ENCODE measurements at regions not wholly inside any gene's neighbourhood (a gene's known extent, or its start where the extent isn't known, plus 50 kb on each side); places are given as distances from the start of the nearest gene placed in this dataset.

DNA sequence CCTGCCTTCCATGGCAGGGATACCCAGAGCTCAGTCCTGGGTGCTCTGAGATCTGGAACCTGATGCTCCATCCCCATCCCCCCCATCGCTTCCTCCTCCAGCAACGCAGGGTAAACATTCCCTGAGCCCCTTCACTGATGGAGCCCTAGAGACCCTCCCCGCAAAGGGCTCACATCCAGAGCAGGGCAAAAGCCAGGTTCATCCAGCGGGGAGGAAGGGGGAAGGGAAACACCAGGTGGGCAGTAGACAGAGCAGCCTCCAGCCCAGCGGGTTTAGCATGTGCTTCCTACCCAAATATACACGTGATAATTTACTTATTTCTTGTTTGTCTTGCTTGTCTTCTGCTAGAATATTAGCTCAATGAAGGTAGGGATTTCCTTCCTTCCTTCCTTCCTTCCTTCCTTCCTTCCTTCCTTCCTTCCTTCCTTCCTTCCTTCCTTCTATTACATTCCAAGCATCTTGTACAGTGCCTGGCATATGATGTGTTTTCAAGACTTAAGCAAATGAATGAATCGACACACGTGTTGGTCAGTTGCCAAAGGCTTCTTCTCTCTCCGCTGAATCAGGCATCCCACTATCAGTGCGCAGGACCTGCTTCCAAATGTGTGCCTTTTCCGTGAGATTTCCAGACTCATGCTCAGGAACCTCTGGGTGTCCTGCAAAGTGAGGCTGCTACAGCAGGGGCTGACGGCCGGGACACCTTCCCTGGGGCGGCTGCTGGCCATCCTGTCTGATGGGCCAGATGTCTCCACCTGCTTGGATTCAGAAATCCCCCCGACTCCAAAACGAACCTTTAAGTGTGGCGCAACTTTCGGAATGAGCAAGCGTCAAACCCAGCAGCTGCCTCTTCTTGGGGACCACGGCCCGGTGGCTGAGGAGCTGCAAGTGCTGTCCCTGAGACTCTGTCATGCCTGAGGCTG lies 955.1 kb downstream of the BRD1 start:
- no peaks in the 10 kb centered on the region for H3K36me3 ChIP-seq
- no peaks in the 10 kb centered on the region for H3K4me1 ChIP-seq (ENCODE audit: control insufficient read depth in 1 of 2, low read depth in 2 of 2)
- no peaks in the 10 kb centered on the region for H3K27me3 ChIP-seq (replicated peaks; ENCODE audit: insufficient read depth)
- DNase-seq (ENCODE audit: low spot score), result no peak
- H3K9me3 ChIP-seq, result no peaks in the 10 kb centered on the region
- TF ChIP-seq, protein P1, sequence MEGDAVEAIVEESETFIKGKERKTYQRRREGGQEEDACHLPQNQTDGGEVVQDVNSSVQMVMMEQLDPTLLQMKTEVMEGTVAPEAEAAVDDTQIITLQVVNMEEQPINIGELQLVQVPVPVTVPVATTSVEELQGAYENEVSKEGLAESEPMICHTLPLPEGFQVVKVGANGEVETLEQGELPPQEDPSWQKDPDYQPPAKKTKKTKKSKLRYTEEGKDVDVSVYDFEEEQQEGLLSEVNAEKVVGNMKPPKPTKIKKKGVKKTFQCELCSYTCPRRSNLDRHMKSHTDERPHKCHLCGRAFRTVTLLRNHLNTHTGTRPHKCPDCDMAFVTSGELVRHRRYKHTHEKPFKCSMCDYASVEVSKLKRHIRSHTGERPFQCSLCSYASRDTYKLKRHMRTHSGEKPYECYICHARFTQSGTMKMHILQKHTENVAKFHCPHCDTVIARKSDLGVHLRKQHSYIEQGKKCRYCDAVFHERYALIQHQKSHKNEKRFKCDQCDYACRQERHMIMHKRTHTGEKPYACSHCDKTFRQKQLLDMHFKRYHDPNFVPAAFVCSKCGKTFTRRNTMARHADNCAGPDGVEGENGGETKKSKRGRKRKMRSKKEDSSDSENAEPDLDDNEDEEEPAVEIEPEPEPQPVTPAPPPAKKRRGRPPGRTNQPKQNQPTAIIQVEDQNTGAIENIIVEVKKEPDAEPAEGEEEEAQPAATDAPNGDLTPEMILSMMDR (IDR thresholded peaks at IDR 0.05), result no peak
- no peak for ATAC-seq (ENCODE audit: insufficient number of reproducible peaks, low FRiP score, low read depth)
- H3K27ac ChIP-seq, result no peak overlapping the region
- H3K4me3 ChIP-seq, result no peak overlapping the region

DNA sequence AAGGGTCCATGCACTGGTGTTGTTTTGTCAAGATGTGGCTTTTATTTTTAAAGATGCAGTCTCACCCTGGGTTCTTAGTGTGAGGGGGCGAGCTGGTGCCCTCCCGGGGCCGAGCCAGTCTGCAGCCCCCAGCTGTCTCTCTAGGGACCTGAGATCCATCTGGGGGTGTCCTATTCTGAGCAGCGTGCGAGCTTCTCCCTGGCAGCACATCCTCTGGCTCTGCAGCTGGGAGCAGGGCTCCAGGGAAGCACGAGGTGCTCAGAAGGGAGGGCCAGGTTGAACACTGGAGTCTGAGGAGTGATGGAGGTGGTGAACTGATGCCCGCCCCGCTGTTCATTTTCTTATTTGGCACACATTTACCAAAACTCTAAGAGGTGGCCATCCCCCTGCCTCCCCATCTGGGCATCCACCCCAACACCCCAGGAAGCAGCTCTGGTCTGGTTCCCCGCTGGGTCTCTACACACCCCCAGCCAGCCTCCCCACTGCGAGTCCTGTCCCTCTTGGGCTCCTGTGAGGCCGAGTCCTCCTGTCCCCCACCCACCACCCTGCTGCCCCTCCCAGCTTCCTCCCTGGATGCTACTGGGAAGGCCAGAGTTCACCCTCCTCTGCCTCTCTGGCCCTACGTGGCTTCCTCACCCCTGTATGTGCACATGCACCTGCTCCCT lies 956.4 kb downstream of the BRD1 start:
- no peaks in the 10 kb centered on the region for H3K4me1 ChIP-seq (ENCODE audit: control insufficient read depth in 1 of 2, low read depth in 2 of 2)
- TF ChIP-seq, protein P1 (IDR thresholded peaks at IDR 0.05), result no peak
- H3K36me3 ChIP-seq, result no peaks in the 10 kb centered on the region
- no peaks in the 10 kb centered on the region for H3K9me3 ChIP-seq
- no peak for DNase-seq (ENCODE audit: low spot score)
- H3K4me3 ChIP-seq, result no peak overlapping the region
- H3K27ac ChIP-seq, result no peak overlapping the region
- H3K27me3 ChIP-seq (replicated peaks; ENCODE audit: insufficient read depth), result no peaks in the 10 kb centered on the region
- no peak for ATAC-seq (ENCODE audit: insufficient number of reproducible peaks, low FRiP score, low read depth)

DNA sequence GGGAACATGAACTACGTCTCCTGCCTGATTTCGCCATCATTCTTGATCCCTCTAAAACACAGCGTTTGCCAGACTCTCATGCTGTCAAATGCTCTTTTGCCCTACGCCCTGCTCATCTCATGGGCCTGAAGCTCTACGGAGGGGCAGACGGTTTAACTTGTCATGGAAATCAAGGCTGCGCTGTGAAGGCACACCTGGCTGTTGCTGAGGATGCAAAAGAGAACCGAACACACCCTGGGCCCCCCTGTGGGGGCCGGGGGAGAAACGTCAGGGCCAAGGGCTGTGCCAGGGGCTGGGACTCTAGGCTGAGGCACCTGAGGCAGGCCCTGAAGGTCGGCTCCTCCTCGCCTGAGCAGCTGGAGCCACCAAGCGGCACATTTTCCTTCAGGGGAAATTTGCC lies 957.2 kb downstream of the BRD1 start:
- no peaks in the 10 kb centered on the region for H3K9me3 ChIP-seq
- no peaks in the 10 kb centered on the region for H3K4me1 ChIP-seq (ENCODE audit: control insufficient read depth in 1 of 2, low read depth in 2 of 2)
- H3K36me3 ChIP-seq, result no peaks in the 10 kb centered on the region
- H3K27ac ChIP-seq, result no peak overlapping the region
- ATAC-seq (ENCODE audit: insufficient number of reproducible peaks, low FRiP score, low read depth) (no peak), DNase-seq (ENCODE audit: low spot score) (no peak)
- H3K27me3 ChIP-seq (replicated peaks; ENCODE audit: insufficient read depth), result no peaks in the 10 kb centered on the region
- TF ChIP-seq, protein P1 (IDR thresholded peaks at IDR 0.05), result no peak
- H3K4me3 ChIP-seq, result no peak overlapping the region

DNA sequence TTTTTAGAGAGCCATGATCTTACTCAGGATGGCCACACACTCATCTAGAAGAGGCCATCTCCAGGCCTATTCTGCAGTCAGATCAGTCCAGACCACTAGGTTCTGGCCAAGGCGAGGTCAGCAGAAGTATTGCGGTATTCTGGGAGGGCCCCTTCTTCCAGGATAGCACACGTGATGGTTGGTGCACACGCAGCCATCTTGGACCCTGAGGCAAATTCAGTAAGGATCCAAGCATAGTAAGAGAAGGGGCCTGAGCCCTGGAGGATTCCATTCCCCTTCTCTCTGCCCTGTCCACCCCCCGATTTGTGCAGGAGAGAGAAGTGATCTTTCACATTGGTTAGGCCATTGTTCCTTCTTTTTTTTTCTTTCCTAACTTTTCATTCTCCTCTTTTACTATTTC lies 957.9 kb downstream of the BRD1 start:
- DNase-seq (ENCODE audit: low spot score), result no peak

DNA sequence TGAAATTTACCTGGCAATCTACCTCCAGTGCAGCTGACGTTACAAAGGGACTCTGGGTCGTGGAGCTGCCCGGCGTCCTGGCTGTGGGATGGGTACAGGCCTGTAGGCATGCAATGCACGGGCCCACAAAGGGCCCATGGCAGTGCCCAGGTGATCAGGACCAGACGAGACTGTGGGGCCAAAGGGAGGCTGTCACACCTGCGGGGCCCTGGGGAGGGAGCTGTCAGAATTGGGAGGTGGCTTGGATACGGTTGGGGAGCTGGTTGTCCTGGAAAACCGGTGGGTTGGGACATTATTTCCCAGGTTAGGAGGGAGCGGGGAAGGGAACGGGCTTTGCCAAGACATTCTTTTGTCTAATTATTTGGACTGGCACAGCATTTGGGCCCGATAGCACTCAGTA lies 958.5 kb downstream of the BRD1 start:
- Histone ChIP-seq H3K4me1 (ENCODE audit: control insufficient read depth in 1 of 2, low read depth in 2 of 2) (no peaks in the 10 kb centered on the region), H3K9me3 (no peaks in the 10 kb centered on the region), H3K36me3 (no peaks in the 10 kb centered on the region), H3K4me3 (no peak overlapping the region), H3K27me3 (replicated peaks; ENCODE audit: insufficient read depth) (no peaks in the 10 kb centered on the region), H3K27ac (no peak overlapping the region)
- ATAC-seq (ENCODE audit: insufficient number of reproducible peaks, low FRiP score, low read depth), result no peak
- DNase-seq (ENCODE audit: low spot score), result no peak
- TF ChIP-seq, protein P1 (IDR thresholded peaks at IDR 0.05), result no peak

More for the DNA sequence above, 957.9 kb downstream of the BRD1 start:
- H3K9me3 ChIP-seq, result no peaks in the 10 kb centered on the region
- TF ChIP-seq, protein P1 (IDR thresholded peaks at IDR 0.05), result no peak
- H3K27ac ChIP-seq, result no peak overlapping the region
- H3K4me1 ChIP-seq (ENCODE audit: control insufficient read depth in 1 of 2, low read depth in 2 of 2), result no peaks in the 10 kb centered on the region
- no peak overlapping the region for H3K4me3 ChIP-seq
- no peaks in the 10 kb centered on the region for H3K27me3 ChIP-seq (replicated peaks; ENCODE audit: insufficient read depth)
- H3K36me3 ChIP-seq, result no peaks in the 10 kb centered on the region
- ATAC-seq (ENCODE audit: insufficient number of reproducible peaks, low FRiP score, low read depth), result no peak
